OCI-LY1 (cell line): ENCODE measurements at regions not wholly inside any gene's neighbourhood (a gene's known extent, or its start where the extent isn't known, plus 50 kb on each side); places are given as distances from the start of the nearest gene placed in this dataset.

ENCODE experiments used
- EZH2 ChIP-seq: fragments of 200-600 bp; sonication (generic), shearing (Covaris generic); IDR thresholded peaks from 2 replicates; pipeline ENCODE4 v1.8.0; 2017; ENCODE audit warnings: borderline replicate concordance, mixed run types, mild to moderate bottlenecking, antibody characterized with exemption, low read length, moderate library complexity, mixed read lengths
- TF ChIP-seq, protein P1 (sequence below): fragments of 200-600 bp; sonication (generic), shearing (Covaris generic); IDR thresholded peaks from 2 replicates; pipeline ENCODE4 v1.5.1; 2017; ENCODE audit warnings: mild to moderate bottlenecking, antibody characterized with exemption, low read length, moderate library complexity, mixed read lengths

DNA sequence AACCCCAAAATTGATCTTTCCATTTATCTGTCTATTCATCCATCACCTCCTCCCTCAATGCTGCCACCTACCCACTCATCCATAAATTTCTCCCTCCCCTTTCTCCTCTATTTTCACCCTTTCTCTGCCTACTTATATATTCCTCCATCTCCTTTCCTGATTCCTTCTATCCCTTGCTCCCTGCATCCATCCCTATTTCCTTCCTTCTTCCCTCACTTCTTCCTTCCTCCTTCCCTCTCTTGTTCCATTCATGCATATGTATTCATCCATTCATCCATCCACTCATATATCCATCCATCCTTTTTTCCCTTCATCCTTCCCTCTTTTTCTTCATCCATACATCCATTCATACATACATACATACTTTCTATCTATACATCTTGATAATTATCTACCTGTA, 76.3 kb upstream of the GGTLC1 start:
- TF ChIP-seq, protein P1, sequence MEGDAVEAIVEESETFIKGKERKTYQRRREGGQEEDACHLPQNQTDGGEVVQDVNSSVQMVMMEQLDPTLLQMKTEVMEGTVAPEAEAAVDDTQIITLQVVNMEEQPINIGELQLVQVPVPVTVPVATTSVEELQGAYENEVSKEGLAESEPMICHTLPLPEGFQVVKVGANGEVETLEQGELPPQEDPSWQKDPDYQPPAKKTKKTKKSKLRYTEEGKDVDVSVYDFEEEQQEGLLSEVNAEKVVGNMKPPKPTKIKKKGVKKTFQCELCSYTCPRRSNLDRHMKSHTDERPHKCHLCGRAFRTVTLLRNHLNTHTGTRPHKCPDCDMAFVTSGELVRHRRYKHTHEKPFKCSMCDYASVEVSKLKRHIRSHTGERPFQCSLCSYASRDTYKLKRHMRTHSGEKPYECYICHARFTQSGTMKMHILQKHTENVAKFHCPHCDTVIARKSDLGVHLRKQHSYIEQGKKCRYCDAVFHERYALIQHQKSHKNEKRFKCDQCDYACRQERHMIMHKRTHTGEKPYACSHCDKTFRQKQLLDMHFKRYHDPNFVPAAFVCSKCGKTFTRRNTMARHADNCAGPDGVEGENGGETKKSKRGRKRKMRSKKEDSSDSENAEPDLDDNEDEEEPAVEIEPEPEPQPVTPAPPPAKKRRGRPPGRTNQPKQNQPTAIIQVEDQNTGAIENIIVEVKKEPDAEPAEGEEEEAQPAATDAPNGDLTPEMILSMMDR = no peak
- TF ChIP-seq EZH2 = no peak
